Neural progenitor cell (in vitro differentiated cells): ENCODE measurements at regions not wholly inside any gene's neighbourhood (a gene's known extent, or its start where the extent isn't known, plus 50 kb on each side); places are given as distances from the start of the nearest gene placed in this dataset.
"Not testable (repeated sequence)": the region's sequence is repeated elsewhere in the genome, so short reads cannot be mapped to it uniquely, and the experiment has no call there.

Source experiments
- EZH2 ChIP-seq: fragments of 200-600 bp; sonication (generic); IDR thresholded peaks from 2 replicates; pipeline ENCODE4 v1.6.1; 2017; ENCODE audit warnings: antibody characterized with exemption, mild to moderate bottlenecking, moderate library complexity
- EZH2phosphoT487 ChIP-seq: fragments of 200-600 bp; sonication (generic); IDR thresholded peaks from 2 replicates; pipeline ENCODE4 v1.6.1; 2017; ENCODE audit warnings: antibody characterized with exemption
- TF ChIP-seq, protein P1 (sequence below): fragments of 200-600 bp; sonication (generic); IDR thresholded peaks from 2 replicates; pipeline ENCODE4 v1.5.1; 2017; ENCODE audit warnings: antibody characterized with exemption, mild to moderate bottlenecking

DNA sequence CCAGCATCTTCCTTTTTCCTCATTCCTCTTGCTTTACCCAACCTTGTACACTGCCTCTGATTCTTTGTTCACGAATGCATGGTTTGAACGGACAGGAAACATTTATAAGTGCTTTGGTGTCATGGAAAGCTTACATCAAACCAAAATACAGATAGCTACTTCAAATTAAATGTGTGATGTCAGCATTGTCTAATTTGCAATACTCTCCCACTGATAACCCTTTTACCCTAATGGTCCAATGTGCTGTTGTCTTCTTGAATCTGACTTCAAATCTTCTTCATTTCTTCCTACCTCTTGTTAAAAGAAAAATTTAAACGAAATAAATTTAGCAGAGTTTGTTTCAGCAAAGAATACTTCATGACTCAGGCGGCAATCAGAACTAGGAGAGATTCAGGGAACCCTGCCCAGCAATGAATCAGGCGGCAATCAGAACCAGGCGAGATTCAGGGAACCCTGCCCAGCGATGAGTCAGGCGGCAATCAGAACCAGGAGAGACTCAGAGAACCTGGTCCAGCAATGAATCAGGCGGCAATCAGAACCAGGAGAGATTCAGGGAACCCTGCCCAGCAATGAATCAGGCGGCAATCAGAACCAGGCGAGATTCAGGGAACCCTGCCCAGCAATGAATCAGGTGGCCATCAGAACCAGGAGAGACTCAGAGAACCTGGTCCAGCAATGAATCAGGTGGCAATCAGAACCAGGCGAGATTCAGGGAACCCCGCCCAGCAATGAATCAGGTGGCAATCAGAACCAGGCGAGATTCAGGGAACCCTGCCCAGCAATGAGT is 1212.9 kb upstream of the TENM3 start:
- TF ChIP-seq, protein P1, sequence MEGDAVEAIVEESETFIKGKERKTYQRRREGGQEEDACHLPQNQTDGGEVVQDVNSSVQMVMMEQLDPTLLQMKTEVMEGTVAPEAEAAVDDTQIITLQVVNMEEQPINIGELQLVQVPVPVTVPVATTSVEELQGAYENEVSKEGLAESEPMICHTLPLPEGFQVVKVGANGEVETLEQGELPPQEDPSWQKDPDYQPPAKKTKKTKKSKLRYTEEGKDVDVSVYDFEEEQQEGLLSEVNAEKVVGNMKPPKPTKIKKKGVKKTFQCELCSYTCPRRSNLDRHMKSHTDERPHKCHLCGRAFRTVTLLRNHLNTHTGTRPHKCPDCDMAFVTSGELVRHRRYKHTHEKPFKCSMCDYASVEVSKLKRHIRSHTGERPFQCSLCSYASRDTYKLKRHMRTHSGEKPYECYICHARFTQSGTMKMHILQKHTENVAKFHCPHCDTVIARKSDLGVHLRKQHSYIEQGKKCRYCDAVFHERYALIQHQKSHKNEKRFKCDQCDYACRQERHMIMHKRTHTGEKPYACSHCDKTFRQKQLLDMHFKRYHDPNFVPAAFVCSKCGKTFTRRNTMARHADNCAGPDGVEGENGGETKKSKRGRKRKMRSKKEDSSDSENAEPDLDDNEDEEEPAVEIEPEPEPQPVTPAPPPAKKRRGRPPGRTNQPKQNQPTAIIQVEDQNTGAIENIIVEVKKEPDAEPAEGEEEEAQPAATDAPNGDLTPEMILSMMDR = not testable (repeated sequence)
- not testable (repeated sequence) for TF ChIP-seq EZH2phosphoT487, EZH2
